Choroid plexus epithelial cell (primary cell): ENCODE measurements at regions not wholly inside any gene's neighbourhood (a gene's known extent, or its start where the extent isn't known, plus 50 kb on each side); places are given as distances from the start of the nearest gene placed in this dataset.

Experiments
- DNase-seq: peaks from one replicate; pipeline ENCODE4 v3.0.0-alpha.2; 2010; ENCODE audit warnings: low read depth
- H3K4me3 ChIP-seq: 2 replicates; pipeline ENCODE4 v1.5.1; 2011; ENCODE audit warnings: low read depth, mild to moderate bottlenecking, control low read depth, low read length, moderate library complexity
- TF ChIP-seq, protein P1 (sequence below): conservative IDR thresholded peaks from 2 replicates; pipeline ENCODE4 v1.5.1; 2011; ENCODE audit warnings: low read depth, mild to moderate bottlenecking, control low read depth, inconsistent platforms, low read length, moderate library complexity

DNA sequence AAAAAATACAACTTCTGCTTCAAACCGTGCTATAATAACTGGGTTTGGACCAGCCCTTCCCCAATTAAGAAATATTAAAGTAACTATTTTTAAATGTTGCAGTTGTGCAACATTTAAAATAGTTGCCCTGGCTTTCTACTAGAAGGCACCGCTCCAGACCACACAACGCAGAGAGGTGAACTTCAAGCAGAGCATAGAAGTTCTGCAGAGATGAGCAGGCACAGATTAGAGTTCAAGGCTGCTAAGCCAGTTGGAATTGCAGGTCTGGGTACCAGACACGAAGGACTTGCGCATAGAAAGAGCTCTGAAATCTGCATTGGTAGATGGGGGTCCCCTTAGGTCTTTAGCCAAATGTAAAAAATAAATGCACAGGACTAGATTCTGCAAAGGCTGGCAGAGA lies 58.7 kb upstream of the GALNT10 start:
- no peak for DNase-seq

DNA sequence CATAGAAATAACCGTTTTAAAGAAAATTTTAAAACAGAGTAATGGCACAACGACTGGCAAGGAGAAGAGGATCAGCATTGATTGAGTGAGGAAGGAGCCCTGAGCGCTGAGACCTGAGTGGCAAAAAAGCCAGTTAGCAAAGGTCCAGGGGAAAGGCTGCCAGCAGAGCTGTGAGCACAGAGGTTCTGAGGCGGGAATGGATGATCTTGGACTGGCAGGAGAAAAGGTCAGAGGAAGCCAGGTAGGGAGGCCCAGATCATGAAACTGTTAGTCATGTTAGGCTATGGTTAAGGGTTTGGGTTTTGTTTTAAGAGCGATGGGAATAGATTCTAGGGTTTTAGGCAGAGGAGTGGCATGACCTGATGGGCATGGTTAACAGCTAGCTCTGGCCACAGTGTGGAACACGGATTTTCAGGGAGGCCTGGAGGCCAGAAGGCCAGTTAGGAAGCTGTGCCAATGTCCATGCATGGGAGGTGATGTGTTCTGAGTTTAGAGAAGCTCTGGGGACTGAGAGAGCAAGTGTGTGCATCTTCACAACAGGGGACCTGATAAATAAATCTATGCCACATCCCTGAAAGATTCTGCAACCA lies 57.7 kb upstream of the GALNT10 start:
- H3K4me3 ChIP-seq = no peak overlapping the region
- TF ChIP-seq, protein P1, sequence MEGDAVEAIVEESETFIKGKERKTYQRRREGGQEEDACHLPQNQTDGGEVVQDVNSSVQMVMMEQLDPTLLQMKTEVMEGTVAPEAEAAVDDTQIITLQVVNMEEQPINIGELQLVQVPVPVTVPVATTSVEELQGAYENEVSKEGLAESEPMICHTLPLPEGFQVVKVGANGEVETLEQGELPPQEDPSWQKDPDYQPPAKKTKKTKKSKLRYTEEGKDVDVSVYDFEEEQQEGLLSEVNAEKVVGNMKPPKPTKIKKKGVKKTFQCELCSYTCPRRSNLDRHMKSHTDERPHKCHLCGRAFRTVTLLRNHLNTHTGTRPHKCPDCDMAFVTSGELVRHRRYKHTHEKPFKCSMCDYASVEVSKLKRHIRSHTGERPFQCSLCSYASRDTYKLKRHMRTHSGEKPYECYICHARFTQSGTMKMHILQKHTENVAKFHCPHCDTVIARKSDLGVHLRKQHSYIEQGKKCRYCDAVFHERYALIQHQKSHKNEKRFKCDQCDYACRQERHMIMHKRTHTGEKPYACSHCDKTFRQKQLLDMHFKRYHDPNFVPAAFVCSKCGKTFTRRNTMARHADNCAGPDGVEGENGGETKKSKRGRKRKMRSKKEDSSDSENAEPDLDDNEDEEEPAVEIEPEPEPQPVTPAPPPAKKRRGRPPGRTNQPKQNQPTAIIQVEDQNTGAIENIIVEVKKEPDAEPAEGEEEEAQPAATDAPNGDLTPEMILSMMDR = no peak
- no peak for DNase-seq

More for the DNA sequence above, 58.7 kb upstream of the GALNT10 start:
- H3K4me3 ChIP-seq = no peak overlapping the region
- TF ChIP-seq, protein P1 = no peak

DNA sequence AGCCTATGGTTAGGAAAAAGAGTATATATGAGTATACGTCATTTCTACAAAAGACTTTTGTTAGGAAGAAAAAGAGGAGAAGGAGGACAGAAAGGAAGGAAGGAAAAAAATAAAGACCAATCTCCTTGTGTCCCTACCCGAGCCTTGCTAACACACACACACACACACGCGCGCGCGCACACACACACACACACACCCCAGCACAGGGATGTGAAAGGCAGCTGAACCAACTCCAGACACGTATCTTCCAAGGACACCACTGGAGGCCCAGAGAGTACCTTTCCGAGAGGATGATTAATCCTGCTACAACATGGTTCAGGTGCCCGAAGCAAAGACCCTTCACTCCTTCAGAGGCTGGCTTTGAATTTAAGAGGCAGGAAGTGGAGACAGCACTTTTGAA lies 56.9 kb upstream of the GALNT10 start:
- TF ChIP-seq, protein P1 = no peak
- DNase-seq = no peak
- H3K4me3 ChIP-seq = no peak overlapping the region

DNA sequence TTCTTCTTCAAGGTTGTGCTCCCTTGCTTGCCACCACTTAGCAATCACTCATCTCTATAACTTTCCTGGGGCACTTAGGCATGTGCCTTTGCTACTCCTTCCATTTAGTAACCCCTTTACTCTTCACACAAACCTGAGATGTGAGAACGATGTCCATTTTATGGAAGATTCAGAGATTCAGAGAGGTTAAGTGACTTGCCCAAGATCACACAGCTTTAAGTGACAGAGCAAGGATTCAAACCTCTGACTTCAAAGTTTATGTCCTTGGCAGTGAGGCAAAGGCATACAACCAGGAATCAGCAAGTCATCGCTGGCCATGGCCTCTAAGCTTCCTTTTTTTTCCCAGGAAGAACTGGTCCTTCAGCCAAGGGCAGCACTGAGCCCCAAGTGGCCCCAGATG lies 56.0 kb upstream of the GALNT10 start:
- H3K4me3 ChIP-seq = no peak overlapping the region
- TF ChIP-seq, protein P1 = no peak
- DNase-seq = no peak

DNA sequence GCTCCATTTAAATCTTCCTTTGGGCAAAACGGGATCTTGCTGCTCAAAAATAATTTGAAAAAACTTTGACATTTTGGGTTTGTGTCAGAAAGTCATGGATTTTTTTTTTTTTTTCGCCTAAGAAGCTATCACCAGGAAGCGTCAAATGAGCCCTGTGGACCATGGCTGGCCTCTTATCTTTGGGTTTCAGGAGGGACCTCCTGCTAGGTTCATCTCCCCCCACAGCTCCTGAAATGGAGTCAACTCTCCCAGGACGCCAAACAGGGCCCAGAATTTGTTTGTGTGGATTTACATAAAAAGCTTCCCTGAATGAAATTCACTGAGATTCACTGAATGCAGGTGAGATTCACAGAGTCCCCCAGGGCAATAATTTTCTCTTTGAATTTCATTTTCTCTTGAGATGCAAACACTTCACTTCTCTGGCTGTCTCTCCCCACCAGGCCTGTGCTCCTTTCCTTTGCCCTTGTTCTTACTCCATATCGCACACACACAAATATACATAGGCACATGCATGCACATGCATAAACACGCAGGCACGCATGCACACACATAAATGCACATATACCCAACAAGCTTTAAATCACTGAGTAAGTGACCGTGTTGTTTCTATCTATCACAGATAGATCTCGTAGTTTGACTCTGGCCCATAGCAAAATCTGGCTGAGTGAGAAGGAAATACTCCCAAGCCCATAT lies 55.3 kb upstream of the GALNT10 start:
- H3K4me3 ChIP-seq = no peak overlapping the region
- TF ChIP-seq, protein P1 = no peak
- no peak for DNase-seq

DNA sequence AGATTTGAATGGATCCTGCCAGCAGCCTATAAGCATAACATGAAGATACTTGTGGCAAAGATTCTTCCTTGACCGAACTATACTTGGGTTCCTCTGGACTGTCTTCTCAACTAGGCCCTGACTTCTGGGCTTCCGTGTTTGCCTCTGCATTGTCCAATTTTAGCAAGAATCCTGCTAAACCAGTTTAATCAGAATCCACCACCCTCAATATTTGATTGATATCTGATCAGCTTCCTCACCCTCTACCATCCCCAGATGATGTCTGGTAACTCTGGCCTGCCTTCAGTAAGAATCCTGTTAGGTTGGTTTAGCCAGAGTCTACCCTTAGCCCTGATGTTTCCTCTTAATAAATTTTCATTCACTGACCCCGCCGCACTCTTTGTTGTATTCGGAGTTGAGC lies 54.4 kb upstream of the GALNT10 start:
- TF ChIP-seq, protein P1 = no peak
- H3K4me3 ChIP-seq = no peak overlapping the region

DNA sequence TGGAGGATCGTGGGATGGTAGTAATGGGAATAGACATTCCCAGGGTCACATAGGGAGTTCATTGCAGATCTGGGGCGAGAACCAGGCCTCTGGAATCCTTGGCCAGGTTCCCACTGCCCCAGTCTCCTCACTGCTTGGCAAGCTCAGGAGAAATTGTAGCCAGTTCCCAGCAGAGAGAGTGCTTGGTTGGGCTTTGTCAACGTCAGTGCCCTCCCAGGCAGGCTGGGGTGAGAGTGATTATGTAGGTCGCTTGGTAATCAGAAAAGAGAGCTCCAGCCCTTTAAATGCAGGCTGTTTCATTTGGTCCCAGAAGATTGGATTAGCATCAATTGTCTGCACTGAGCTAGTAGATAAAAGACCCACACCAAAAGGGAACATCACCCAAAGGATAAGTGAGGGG lies 51.8 kb upstream of the GALNT10 start:
- no peak for DNase-seq
- TF ChIP-seq, protein P1 = no peak
- H3K4me3 ChIP-seq = no peak overlapping the region

More for the DNA sequence above, 54.4 kb upstream of the GALNT10 start:
- no peak for DNase-seq
